HG03460 (cell line): ENCODE measurements at regions not wholly inside any gene's neighbourhood (a gene's known extent, or its start where the extent isn't known, plus 50 kb on each side); places are given as distances from the start of the nearest gene placed in this dataset.
"Not testable (repeated sequence)": the region's sequence is repeated elsewhere in the genome, so short reads cannot be mapped to it uniquely, and the experiment has no call there.

Source experiments
- ATAC-seq: cut with Tn5 transposase; IDR thresholded peaks from one replicate; pipeline ENCODE4 v1.9.1; 2021; ENCODE audit not compliant: unreplicated experiment

GRCh38 chr3:90056281-90057032 is 949.0 kb downstream of the EPHA3 start:
- no peak for ATAC-seq

DNA sequence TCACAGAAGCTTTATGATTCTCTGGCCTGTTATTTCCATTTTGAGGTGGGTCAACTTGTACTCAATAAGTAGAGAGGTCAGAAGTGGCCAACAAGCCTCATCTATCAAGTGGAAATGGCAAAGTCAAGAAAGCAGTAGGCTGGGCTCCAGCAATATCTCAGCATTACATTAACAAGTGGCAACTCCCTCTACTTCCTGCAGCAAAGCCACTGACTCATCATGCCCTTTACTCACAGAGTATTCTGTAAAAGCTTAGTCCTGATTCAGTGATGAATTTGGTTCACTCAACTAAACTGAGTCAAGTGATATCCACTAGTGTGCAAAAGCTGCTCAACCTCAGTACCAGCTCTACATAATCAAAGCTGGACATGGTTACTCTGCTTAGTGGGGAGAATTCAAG is 954.6 kb downstream of the EPHA3 start:
- ATAC-seq, result no peak

GRCh38 chr3:90062631-90063200 is 955.3 kb downstream of the EPHA3 start:
- no peak for ATAC-seq

GRCh38 chr3:90068783-90069182 is 961.4 kb downstream of the EPHA3 start:
- no peak for ATAC-seq

GRCh38 chr3:90069748-90070147 is 962.3 kb downstream of the EPHA3 start:
- no peak for ATAC-seq

GRCh38 chr3:90076136-90076535 is 968.7 kb downstream of the EPHA3 start:
- ATAC-seq, result no peak

DNA sequence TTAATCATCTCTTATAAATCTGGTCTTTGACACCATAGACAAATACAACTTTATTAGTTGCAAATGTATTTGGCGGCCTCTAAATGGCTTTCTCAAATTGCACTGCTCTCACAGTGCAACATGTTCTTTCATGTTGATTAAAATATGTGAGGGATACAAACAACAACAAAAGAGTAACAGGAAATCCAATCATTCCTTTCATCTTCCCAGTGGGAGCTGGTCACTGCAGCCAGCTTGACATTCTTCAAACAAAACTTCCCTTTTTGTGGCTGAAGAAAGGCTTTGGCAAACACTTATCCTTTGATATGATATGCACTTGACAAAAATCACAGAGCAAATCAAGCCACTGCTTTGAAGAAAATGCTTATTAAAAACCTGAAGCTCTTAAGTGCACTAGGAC is 973.6 kb downstream of the EPHA3 start:
- no peak for ATAC-seq

GRCh38 chr3:90086297-90086696 is 978.9 kb downstream of the EPHA3 start:
- ATAC-seq, result not testable (repeated sequence)

DNA sequence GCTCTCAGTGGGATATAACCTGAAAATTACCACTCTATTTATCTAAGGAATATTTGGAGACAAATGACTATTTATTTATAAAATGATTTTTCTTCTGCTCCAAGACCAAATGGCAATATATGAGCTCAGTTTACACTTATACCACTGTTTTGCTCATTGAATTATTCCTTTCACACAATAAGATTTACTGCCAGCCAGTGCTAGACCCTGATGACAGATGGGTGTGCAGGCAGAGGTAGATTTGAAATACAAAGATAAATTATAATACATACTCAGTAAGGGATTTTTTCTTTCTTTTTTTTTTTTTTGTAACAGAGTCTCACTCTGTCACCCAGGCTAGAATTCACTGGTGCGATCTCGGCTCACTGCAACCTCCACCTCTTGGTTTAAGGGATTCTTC is 980.3 kb downstream of the EPHA3 start:
- no peak for ATAC-seq

- peak; percentile 70 for ATAC-seq
Observed at GRCh38 chr3:90091549-90091948, 984.1 kb downstream of the EPHA3 start.

- no peak for ATAC-seq
Observed at GRCh38 chr3:90092994-90093393, 985.6 kb downstream of the EPHA3 start.

DNA sequence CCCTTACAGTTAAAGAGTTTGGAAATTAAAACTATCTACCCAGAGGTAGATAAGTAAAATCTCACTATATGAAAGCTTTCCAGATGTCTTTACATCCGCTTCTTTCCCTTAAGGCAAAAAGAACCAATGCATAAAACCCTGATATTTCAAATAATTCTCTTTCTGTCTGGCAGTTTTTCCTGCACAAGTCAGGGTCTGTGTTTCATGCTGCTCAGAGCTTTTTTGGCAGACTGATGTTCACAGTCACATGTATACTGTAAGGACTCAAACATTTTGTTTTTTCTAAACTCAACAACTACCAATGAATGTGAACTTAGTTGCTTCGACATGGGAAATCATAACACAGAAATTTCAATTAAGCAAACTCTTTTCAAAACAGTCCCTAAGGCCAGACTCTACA is 988.4 kb downstream of the EPHA3 start:
- ATAC-seq, result no peak

- ATAC-seq, result no peak
Observed at GRCh38 chr3:90099493-90099892, 992.1 kb downstream of the EPHA3 start.

DNA sequence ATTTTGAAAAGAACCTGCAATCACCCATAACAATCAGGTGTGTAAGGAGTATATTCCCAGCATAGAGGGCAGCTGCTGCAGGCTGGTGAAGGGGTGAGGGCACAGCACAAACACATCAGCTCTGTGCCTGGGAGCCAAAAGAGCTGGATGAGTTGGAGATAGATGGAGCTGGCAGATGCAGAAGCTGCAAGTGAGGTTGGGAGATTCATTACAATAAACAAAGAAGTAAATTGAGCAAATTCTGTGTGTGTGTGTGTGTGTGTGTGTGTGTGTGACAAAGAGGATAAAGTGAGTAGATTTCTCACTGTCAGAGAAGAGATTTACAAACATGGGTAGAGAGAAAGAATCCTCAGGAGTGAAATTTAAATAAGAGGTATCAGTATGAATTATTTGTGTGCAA is 994.7 kb downstream of the EPHA3 start:
- ATAC-seq, result no peak

DNA sequence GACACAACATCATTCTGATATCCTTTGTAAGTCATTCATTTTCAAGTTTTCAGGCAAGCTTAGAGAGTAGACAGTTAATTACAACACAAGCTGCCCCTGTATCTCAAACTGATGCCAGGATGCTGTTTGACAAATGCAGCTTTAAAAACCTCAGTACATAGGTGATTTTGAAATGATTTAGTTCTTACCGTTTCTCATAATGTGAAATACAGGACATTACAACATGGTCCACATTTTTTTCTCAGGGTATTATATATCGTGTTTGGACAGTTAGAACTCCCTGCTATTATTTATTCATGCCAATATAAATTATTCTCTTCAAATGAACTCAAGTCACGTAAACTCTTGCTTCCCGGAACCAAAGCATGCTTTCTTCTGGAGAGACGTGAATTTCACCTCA is 1013.9 kb downstream of the EPHA3 start:
- ATAC-seq, result no peak

DNA sequence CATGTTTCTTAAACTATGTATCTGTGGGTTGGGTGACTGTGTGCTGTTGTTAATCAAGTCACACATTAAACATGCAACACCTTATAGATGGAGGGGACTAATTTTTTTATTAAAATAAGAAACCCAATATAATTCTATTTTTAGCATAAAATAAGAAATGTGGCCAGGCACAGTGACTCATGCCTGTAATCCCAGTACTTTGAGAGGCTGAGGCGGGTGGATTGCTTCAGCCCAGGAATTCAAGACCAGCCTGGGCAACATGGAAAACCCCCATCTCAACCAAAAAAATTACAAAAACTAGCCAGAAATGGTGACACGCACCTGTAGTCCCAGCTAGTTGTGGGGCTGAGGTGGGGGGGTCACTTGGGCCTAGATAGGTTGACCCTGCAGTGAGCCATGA is 1021.0 kb downstream of the EPHA3 start:
- no peak for ATAC-seq

DNA sequence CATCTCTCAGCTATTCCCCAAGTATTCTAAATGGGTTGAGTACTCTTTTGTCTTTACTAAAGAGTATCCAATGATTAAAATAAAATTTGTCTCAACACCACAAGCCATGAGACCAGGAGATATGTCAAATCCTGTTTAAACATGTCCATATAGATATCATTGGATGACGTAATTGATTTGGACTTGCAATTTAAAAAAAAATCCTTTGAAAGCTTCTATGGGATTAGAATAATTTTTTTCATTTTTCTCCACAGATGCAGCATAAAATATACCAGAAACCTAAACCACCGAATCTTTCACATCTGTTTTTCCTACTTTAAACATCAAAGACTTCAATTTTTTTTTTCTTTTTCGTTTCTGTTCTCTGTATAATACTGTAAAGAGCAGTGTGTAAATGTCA is 1022.3 kb downstream of the EPHA3 start:
- ATAC-seq, result no peak

- no peak for ATAC-seq
Observed at GRCh38 chr3:90132197-90132596, 1024.8 kb downstream of the EPHA3 start.

GRCh38 chr3:90134090-90134489 is 1026.7 kb downstream of the EPHA3 start:
- no peak for ATAC-seq

DNA sequence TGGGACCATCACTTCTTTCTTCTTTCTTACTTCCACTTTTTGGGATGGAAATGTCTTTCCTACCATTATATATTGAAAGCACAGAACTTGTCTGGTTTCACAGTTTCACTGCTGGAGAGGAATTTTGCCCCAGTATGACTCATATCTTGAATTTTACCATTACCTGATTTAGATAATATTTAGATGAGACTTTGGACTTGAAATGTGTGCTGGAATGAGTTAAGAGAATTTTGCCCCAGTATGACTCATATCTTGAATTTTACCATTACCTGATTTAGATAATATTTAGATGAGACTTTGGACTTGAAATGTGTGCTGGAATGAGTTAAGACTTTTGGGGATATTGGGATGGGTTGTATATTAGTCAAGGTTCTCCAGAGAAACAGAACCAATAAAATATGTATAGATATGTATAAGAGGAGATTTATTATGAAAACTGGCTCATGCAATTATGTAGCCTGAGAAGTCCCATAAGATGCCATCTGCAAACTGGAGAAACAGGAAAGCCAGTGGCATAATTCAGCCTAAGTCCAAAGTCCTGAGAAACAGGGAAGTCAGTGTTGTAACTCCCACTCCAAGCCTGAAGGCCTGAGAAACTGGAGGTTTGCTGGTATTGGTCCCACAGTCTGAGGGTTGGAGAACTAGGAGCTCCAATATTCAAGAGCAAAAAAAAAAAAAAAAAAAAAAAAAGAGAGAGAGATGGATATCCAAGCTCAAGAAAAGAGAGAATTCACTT is 1029.2 kb downstream of the EPHA3 start:
- no peak for ATAC-seq

DNA sequence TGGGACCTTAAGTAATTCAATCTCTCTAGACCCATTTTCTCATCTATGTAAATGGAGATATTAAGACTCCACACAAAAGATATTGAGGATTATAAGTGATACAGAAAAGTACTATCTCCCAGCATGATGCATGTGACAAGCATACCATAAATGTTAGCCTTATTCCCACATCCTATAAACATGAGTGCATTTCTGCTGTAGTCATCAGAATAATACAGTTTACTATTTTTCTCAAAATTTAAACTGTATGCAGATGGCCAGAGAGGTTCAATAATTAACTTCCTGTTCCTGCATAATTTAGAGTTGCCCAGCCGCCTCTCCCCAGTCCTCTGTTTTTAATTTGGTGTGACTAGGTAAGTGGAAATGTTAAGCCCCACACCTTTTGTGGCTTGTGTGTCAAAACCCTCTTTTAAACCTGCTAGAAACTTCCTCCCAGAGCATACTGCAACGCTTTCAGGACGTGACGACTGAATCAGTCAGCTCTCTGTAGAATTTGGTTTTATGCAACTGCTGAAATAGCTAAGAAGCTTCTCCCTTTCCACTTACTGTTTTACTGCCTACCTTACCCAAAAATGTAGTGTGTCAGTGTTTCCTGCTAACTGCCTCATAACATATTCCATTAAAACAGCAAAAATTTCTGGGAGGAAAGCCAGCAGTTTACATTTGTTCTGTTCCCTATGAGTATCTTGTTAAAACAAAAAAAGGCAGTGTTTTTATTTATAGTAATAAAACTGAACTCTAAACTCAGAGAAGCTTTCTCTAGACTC is 1037.9 kb downstream of the EPHA3 start:
- ATAC-seq, result no peak

GRCh38 chr3:90180096-90180495 is 1072.7 kb downstream of the EPHA3 start:
- ATAC-seq, result no peak
